ENCODE measurements at regions not wholly inside any gene's neighbourhood (a gene's known extent, or its start where the extent isn't known, plus 50 kb on each side); places are given as distances from the start of the nearest gene placed in this dataset.

- TF ChIP-seq GATA2 (IDR thresholded peaks at IDR 0.05; ENCODE audit: low read depth, low read length) (no peak), GATA3 (IDR thresholded peaks at IDR 0.05; ENCODE audit: low read depth, low read length) (no peak)
Observed at GRCh38 chr4:123661080-123661737, 264.6 kb downstream of the SPRY1 start.

Measured in SH-SY5Y (cell line).